GM19324 (cell line): ENCODE measurements at regions not wholly inside any gene's neighbourhood (a gene's known extent, or its start where the extent isn't known, plus 50 kb on each side); places are given as distances from the start of the nearest gene placed in this dataset.

Experiments used
- ATAC-seq: cut with Tn5 transposase; IDR thresholded peaks from one replicate; pipeline ENCODE4 v1.9.1; 2021; ENCODE audit warnings: mild to moderate bottlenecking, moderate library complexity; ENCODE audit not compliant: unreplicated experiment, low FRiP score

- ATAC-seq, result no peak
Measured at GRCh38 chr1:193494368-193494767, 308.0 kb upstream of the B3GALT2 start.

DNA sequence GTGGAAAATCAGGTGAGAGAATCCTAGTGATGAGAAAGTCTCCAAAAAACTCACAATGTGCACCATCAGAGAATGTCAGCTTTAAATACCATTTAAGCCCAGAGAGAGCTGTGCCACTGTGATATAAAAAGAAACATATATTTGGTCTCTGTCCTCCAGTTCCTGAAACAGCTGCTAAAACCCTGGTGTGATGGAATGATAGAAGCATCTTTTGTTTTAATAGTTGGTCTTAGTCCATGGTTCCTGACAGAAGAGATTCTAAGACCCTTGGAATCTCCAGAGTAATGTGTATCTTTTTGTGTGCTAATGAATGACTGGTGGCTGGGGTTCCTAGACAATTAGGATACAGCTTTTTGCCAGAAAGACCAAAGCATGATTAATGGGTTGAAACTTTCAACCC lies 302.8 kb upstream of the B3GALT2 start:
- ATAC-seq, result no peak

DNA sequence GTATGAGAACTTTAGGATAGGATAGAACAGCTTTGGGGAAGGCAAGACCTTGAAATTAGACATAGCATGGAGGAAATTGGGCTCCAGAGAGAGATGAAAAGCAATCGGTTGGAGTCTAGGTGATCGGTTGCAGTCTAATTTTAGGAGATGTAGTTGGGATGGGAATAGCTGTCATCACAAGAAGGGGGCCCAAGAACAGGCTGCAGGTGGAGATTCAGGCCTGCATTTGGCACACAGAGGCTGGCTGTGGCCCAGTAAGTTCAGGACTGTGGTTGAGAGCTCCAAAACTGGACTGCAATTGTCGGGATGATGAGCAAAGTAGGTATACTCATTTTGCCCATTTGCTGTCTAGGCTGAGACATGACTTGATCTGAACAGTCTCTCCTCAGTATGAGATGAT lies 301.3 kb upstream of the B3GALT2 start:
- no peak for ATAC-seq

- ATAC-seq, result no peak
Measured at GRCh38 chr1:193486671-193487229, 300.3 kb upstream of the B3GALT2 start.

DNA sequence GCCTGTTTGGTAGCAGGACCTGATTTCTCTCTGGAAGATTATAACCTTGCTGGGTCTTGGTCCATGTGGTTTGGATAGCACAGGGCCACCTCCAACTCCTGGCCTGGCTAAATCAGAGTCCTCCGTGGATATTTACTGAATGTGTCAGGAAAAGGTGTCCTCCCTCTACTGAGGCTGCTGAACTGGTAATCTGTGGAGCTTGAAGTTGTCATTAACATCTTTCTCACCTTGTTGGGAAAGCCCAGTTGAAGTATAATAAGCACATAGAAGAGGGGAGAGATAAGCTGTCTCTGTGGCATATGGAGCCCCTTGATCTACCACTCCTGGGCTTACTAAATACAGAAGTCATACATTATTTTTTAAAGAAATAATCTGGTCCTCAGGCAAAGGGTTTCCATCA lies 294.3 kb upstream of the B3GALT2 start:
- no peak for ATAC-seq

DNA sequence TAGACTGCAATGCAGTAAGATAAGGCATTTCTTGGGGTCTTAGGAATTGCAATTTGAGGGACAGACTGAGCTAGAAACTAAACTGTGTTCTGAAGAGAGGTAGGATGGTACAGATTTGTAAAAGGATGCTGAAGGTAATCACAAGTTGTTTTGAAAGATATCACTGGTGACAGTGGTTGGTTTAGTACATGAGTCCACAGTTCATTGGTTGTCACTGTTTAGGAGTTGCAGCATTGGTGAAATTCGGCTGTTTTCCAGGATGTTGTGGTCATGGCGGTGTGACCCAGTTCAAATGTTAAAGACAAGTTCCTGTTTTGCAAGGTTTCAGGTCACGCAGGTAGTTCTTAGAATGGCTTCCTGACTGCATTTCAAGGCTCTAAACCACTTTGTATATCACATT lies 292.8 kb upstream of the B3GALT2 start:
- peak; percentile 98 for ATAC-seq

- no peak for ATAC-seq
Measured at GRCh38 chr1:193476748-193477147, 290.3 kb upstream of the B3GALT2 start.

- no peak for ATAC-seq
Measured at GRCh38 chr1:193473932-193474331, 287.5 kb upstream of the B3GALT2 start.

- no peak for ATAC-seq
Measured at GRCh38 chr1:193472838-193473398, 286.5 kb upstream of the B3GALT2 start.

- ATAC-seq, result no peak
Measured at GRCh38 chr1:193472430-193472829, 286.0 kb upstream of the B3GALT2 start.

- ATAC-seq, result no peak
Measured at GRCh38 chr1:193471981-193472380, 285.6 kb upstream of the B3GALT2 start.

DNA sequence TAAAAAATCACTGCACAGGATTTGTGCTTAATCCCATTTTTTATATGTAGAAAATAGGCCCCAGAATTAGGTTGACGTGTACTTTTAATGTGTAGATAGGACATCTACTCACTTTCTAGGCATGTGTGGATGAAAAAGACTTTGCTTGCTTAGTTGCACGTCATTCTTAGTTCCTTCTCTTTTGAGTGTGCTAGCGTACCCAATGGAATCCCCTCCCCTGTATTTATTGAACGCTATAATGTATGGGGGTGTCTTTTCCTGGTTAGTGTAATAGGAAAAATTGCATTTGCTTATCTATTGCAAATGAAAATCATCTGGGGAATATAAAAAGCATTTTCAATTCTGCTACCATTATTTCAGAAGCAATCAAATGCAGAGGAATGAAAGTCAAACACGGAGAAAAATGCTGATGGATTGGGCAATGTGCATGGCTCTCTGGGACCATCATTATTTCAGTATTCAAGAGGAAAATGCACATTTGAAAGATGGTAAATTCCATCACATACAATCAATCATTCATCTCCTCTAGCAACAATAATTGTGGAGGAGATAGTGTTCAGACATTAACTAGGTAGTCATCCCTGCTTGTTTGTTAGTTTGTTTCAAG lies 277.0 kb upstream of the B3GALT2 start:
- no peak for ATAC-seq

DNA sequence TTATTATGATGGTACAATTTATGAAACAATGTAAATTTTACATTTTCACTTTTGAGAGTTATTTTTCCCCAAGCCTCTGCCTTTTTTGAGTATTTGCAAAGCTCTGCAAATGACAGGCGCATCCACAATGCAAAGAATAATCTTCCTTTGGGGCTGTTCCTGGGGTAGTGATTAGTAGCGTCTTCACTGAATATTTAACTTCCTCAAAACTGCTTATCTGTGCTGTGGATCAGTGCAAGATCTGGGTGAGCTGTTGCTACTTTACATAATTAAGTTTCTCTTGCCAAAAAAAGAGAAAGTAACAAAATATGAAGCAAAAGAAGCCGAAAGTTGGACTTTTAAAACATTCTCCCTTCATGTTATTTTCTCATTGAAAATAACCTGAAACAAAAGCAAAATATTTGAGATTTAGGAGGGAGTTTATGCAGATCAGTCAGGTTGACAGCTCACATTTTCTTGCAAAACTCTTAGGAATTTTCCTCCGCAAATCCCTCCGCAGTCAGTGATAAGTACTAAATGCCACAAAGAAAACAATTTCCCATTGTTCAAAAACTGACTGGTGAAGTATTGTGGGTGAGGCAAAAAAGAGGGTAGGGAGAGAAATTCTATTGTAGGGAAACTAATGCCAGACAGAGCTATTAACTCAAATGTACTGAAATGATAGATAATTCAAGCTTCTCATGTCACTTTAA lies 276.4 kb upstream of the B3GALT2 start:
- ATAC-seq, result no peak

DNA sequence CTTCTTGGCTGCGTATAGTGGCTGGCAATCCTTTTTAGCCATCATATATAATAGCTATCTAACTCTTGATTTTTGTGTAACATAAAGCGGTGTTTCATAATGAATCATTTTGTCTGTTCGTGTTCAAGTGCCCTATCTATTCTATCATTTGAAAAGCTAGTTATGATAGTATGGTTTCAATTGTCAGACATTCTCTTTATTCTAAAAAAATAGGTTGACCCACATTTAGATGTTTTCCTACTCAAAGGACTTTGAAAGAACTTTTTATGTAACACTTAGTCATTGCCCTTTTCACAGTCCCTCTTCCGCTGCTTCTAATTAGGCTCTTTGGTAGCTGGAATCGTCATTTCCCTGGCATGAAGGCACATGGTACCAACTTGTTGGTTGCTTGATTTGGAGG lies 272.2 kb upstream of the B3GALT2 start:
- ATAC-seq, result no peak

DNA sequence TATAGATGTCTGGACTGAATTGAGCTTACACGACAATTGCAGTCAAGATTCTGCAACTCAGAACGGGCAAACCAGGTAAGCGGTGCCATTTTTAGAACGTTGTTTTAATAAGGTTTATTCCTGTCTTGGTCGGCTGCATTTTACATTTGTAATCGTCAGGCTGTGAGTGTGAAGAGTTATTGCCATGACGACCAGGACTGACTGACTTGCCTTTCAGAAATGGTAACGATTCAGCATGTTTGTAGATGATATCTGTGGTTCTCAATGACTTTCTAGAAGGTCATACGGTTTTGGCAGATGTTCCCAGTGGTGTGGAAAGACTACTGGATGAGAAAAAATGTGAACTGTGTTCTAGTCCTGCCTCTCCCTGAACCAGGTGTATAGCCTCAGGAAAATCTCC lies 271.3 kb upstream of the B3GALT2 start:
- no peak for ATAC-seq

- peak; percentile 79 for ATAC-seq
Measured at GRCh38 chr1:193456811-193457280, 270.4 kb upstream of the B3GALT2 start.

- no peak for ATAC-seq
Measured at GRCh38 chr1:193451606-193452005, 265.2 kb upstream of the B3GALT2 start.

GRCh38 chr1:193451001-193451400 lies 264.6 kb upstream of the B3GALT2 start:
- ATAC-seq, result no peak

- ATAC-seq, result peak; percentile 96
Measured at GRCh38 chr1:193448682-193449461, 262.5 kb upstream of the B3GALT2 start.

- no peak for ATAC-seq
Measured at GRCh38 chr1:193443886-193444285, 257.5 kb upstream of the B3GALT2 start.

DNA sequence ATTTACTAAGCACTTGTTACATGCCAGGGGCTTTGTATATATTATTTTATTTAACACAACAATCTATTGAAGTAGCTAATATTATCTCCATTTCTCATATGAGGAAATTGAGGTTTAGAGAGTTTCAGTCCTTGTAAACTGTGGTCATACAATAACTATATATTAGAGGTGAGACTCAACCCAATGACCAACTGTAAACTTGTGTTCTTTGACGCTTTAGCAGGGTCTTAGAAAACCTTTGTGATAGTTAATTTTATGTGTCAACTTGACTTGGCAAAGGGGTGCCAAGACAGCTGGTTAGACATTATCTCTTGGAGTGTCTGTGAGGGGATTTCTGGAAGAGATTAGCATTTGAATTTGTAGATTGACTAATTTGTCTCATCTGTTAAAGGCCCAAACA lies 252.4 kb upstream of the B3GALT2 start:
- ATAC-seq, result peak; percentile 53
